SK-N-DZ (cell line): ENCODE measurements at regions not wholly inside any gene's neighbourhood (a gene's known extent, or its start where the extent isn't known, plus 50 kb on each side); places are given as distances from the start of the nearest gene placed in this dataset.

Source experiments
- DNase-seq: peaks from one replicate; pipeline ENCODE4 v3.0.0-alpha.2; 2015; ENCODE audit warnings: low spot score

DNA sequence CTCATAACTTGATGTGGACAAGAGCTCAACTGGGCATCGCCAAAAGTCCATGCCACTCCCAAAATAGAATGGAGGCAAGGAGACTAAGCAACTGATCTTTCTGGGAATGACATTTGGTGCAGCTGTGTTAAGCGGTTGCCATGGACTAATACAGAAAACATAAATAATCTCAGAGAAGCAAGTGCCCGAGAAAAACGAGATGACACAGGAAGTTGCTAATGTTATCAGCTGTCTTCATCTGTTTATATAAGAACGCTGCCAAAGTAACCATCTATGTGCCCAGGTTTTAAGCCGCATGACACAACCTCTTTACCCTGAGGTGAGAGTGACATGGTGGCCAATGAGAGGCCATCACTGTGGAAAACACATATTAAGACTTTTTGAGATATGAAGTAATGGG lies 54.9 kb upstream of the SACS start:
- no peak for DNase-seq

- no peak for DNase-seq
Observed at GRCh38 chr13:23496255-23496654, 62.8 kb upstream of the SACS start.

DNA sequence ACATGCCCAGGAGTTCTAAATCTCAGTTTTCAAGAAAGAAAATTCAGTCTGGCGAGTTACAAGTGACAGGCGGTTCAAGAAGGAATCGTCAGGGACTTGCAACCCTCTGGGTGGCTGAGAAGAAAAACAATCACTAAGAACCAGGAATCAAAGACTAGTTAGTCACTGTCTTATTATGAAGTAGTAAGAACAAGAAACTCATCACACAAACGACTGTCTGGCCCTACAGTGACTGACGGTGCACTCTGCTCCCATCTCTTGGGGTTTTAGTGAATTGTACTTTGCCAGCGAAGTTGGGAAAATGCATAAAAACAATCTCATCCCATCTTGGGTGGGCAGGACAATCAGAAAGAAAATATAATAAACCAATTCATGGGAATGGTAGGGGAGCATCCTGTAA lies 63.7 kb upstream of the SACS start:
- DNase-seq, result no peak

GRCh38 chr13:23500849-23501248 lies 67.3 kb upstream of the SACS start:
- DNase-seq, result no peak

GRCh38 chr13:23504180-23504579 lies 66.0 kb upstream of the TNFRSF19 start:
- DNase-seq, result no peak

DNA sequence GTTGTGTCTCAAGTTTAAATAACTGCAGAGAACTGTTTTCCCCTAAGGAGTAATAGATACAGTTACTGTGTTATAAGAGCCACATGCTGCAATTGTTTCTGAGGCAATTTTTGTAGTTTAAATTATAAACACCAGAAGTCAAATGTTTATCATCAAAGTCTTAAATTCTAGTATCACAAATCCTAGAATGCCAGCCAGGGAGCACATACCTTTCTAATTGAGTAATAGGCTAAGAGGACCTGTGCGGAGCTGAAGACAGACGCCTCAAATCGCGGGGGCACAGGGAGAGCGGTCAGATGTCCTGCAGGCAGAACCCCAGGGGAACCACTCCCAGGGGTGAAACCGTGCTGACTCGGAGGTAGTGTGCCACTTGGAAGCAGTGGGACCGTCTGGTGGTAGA lies 65.2 kb upstream of the TNFRSF19 start:
- DNase-seq, result no peak

DNA sequence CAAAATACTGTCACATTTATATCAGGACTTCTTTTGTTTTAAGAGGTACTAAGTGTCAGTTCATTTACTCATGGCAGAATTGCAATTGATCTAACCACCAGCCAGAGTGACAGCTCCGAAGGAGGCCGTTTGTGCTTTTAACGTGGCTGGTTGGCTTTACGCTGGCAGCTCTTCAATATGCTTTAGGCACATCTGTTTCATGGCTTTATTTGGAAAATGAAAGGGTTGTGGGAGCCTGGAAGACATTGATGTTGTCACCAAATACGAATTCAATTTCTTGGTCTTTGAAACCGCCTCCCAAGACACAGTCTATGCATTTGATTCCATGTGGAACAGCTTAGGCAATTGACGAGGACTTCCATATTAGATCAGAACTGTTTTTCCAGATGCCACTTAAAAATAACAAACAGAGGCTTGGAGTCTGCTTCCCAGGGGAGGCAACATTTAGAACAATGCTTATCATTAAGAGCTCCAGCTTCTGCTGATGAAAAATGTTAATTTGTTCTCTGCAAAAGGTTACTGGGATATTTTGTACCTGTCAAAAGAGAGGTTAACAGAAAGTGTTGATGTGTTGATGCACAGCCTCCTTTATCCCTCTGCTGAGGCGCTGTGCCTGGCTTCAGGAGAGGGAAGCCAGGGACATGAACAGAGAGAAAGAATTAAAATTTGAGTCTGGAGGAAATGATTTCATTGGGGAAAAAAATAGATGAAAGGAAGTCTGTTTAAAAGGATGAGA lies 64.0 kb upstream of the TNFRSF19 start:
- peak; percentile 88 for DNase-seq

GRCh38 chr13:23506807-23507291 lies 63.4 kb upstream of the TNFRSF19 start:
- peak; percentile 87 for DNase-seq

DNA sequence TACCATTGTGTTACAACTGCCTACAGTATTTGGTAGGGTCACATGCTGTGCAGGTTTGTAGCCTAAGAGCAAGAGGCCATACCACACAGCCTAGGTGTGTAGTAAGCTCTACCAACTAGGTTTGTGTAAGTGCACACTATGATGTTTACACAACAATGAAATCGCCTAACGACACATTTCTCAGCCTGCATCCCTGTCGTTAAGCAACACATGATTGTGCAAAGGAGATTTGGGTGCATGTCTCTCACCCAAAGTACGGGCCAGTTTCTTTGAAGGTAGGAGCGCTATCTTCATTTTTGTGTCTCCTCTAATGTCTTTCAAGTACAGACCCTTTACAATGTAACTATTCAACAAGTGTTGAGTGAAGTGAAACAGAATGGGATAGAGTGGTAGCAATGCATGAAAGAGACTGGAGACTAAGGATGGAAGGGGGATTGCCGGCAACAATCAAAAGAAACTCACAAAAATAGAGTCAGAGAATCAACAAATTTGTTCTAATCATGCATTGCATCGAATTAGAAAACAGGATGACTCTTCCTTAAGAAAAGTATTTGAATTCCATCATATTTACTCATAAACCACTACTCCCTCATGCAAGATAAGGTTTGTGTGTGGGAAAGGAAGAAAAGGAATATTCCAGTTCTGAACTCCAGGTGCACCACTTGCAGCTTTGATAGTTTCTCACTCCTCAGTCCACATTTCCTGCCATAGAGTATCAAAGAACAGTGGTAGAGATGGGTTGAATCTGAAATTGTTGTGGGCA lies 60.2 kb upstream of the TNFRSF19 start:
- no peak for DNase-seq

DNA sequence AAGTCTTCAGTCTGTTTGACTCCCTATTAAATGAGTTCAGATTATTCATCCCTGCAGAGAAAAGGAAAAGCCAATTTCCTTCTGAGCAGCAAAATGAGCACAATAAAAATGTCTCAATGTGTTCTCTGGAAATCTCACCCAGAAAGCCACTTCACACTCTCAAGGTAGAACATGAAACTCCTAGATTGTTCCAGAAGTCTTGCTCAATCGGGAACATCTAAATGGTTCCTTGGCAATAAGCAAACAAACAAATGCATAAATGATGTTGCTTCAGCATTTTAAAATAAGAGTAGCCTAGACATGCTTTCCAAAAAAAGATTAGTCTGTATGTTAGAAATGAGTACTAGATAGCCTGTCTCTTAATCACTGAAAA lies 59.7 kb upstream of the TNFRSF19 start:
- no peak for DNase-seq

- DNase-seq, result peak; percentile 67
Observed at GRCh38 chr13:23510979-23511735, 59.1 kb upstream of the TNFRSF19 start.

GRCh38 chr13:23512762-23513395 lies 57.3 kb upstream of the TNFRSF19 start:
- DNase-seq, result no peak

DNA sequence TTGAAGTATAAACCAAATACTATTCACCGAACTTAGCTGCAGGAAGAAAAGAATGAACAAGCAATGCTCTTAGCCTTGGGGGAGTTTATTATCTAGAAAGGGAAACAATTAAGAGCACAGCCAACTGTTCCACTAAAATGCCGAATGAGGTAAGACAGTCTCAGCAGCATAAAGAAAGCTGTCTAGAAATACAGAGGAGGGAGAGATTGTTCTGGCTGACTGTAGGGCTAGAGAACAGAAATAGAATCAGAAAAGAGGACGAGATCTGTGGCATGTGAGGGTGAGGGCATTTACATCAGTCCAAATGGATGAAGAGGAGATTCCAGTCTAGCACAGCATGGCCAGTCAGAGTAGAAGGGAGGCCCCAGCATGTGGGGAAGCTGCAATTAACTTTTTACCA lies 56.8 kb upstream of the TNFRSF19 start:
- no peak for DNase-seq

DNA sequence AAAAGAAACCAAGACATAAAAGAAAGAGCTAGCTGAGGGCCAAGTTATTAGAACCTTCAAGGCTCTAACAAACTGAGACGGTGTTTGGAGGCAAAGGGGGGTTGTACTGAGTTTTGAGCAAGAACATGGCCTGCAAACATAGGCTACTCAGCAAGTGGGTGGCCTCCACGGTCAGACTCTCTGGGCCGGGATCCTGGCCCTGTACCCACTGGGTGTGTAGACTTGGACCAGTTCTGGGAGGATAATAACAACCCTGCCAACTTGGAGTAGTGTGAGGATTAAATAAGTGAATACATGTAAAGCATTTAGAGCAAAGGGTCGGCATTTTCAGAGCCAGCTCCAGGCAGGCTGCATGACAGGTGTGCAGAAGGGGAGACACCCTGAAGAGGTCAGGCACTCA lies 56.1 kb upstream of the TNFRSF19 start:
- no peak for DNase-seq

DNA sequence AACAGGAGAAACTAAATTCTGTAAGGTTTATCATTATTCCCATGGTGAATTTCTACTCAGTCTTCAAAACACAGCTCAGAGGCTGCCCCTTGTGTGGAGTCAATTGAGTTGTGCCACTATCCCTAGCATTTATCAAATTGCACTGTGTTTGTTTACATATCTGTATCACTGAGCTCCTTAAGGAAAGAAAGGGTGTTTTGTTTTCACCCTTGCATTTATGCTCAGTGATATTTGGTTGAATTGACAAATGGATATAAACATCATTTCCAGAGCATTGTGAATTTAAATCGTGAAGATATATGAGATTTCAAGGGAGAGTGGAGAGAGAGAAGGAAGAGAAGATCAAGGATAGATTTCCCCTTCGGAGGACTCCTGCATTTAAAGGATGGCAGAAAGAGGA lies 55.1 kb upstream of the TNFRSF19 start:
- no peak for DNase-seq

DNA sequence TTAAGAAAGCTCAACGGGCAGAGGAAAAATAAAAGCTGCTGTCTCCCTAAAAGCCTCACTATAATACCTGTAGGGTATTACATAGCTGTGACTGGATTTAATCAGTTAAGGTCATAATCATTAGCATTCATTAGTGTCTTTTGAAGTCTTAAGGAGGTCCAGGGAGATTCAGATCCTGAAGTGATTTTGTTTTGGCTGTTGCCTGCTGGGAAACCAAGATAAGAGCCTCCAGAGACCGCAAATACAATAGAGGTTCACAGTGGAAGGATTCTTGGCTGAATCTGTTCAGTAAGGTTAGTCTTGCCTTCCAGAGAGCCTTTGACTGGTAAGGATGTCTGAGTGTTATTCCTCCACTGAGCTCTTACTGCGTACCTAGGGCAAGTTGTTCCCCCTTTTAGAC lies 54.0 kb upstream of the TNFRSF19 start:
- DNase-seq, result no peak

- DNase-seq, result no peak
Observed at GRCh38 chr13:23516702-23517101, 53.5 kb upstream of the TNFRSF19 start.

- DNase-seq, result no peak
Observed at GRCh38 chr13:23518231-23518630, 52.0 kb upstream of the TNFRSF19 start.
